Mucosa of rectum (tissue), 2 donors: ENCODE measurements at regions not wholly inside any gene's neighbourhood (a gene's known extent, or its start where the extent isn't known, plus 50 kb on each side); places are given as distances from the start of the nearest gene placed in this dataset.
"Not testable (repeated sequence)": the region's sequence is repeated elsewhere in the genome, so short reads cannot be mapped to it uniquely, and the experiment has no call there.

ENCODE experiments used
- H3K27ac ChIP-seq, 2 donors: one replicate each; pipeline ENCODE4 v1.7.0; 2013; ENCODE audit warnings: inconsistent platforms in 2 of 2, low read depth in 2 of 2, low read length in 2 of 2
- H3K27me3 ChIP-seq, 2 donors: one replicate each; pipeline ENCODE4 v1.7.0; 2013; ENCODE audit warnings: low read length in 2 of 2; ENCODE audit not compliant: control insufficient read depth in 2 of 2, insufficient read depth in 2 of 2
- H3K36me3 ChIP-seq, 2 donors: one replicate each; pipeline ENCODE4 v1.7.0; 2013; ENCODE audit warnings: low read length in 2 of 2; ENCODE audit not compliant: control insufficient read depth in 2 of 2, insufficient read depth in 2 of 2
- H3K4me1 ChIP-seq, 2 donors: one replicate each; pipeline ENCODE4 v1.7.0; 2013; ENCODE audit warnings: low read length in 2 of 2, mild to moderate bottlenecking in 1 of 2; ENCODE audit not compliant: control insufficient read depth in 2 of 2, insufficient read depth in 2 of 2
- H3K4me3 ChIP-seq, 2 donors: one replicate each; pipeline ENCODE4 v1.7.0; 2013; ENCODE audit warnings: low read length in 2 of 2
- H3K9ac ChIP-seq, 2 donors: one replicate each; pipeline ENCODE4 v1.7.0; 2013; ENCODE audit warnings: low read length in 2 of 2, low read depth in 1 of 2, mild to moderate bottlenecking in 1 of 2
- H3K9me3 ChIP-seq, 2 donors: one replicate each; pipeline ENCODE4 v1.7.0; 2013; ENCODE audit warnings: low read length in 2 of 2; ENCODE audit not compliant: control insufficient read depth in 2 of 2
- donor health status: healthy.
- donor health status: Normal muscosa, but diverticular disease.

DNA sequence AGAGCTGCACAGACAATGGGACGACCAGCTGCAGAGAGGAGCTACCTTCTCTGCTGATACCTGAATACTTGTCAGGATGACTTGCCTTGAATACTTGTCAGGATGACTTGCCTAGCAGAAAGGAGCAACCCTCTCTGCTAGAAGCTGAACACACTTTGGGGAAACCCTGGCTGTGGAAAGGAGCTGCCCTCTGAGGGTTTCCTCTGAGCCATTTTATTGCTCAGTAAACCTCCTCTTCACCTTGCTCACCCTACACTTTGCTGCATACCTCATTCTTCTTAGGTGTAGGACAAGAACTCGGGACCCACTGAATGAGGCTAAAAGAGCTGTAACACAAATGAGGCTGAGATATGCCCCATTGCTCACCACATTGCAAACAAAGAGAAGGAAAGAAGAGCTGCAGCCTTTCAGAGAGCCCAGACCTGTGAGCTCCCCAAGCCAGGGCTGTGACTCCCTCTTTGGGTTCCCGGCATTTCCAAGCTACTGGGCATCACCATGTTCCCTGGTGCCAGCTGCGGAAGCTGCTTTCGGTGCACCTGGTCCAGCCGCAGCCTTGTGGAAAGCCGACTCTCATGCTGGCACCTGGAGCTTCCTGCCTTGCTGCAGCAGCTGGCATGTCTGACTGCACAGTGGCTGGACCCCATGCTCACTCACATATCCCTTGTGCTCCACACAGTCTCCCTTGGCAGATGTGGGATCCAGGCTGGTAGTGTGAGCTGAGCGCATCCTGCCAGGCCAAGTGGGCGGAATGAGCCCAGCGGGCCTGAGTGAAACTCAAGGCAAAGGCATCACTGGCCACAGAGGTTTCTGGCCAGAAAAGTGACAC, 106.7 kb upstream of the AHI1 start:
- H3K9me3 ChIP-seq, result no peaks in the 10 kb centered on the region
- H3K9ac ChIP-seq, result no peak overlapping the region
- no peak overlapping the region for H3K27ac ChIP-seq
- H3K4me1 ChIP-seq, result no peaks in the 10 kb centered on the region
- H3K4me3 ChIP-seq, result no peak overlapping the region
- no peaks in the 10 kb centered on the region for H3K36me3 ChIP-seq
- no peaks in the 10 kb centered on the region for H3K27me3 ChIP-seq

DNA sequence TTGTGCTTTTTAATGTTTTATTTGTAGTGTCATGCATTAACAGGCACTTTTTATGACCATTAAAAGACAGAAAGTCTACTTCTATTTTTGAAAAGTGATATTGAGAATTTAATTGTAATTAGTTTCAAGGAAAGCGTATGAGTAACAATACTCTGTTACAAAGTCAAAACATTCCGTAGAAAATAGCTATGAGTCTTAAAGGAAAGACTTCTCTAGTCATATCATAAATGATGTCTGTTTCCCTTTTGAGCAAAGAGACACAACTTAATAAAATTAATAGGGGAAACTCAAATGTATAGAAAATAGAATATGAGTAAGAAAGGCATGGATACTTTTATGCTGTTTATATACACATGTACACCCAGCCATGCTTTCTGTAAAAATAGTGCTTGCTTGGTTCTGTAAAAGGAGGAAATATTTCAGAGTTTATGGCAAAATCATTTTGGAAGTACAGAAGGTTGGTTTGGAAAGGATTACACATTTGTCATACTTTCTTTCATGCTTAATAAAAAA, 107.8 kb upstream of the AHI1 start:
- Histone ChIP-seq H3K9me3 (no peaks in the 10 kb centered on the region), H3K27me3 (no peaks in the 10 kb centered on the region), H3K9ac (no peak overlapping the region), H3K4me1 (no peaks in the 10 kb centered on the region), H3K4me3 (no peak overlapping the region), H3K36me3 (no peaks in the 10 kb centered on the region), H3K27ac (no peak overlapping the region)

DNA sequence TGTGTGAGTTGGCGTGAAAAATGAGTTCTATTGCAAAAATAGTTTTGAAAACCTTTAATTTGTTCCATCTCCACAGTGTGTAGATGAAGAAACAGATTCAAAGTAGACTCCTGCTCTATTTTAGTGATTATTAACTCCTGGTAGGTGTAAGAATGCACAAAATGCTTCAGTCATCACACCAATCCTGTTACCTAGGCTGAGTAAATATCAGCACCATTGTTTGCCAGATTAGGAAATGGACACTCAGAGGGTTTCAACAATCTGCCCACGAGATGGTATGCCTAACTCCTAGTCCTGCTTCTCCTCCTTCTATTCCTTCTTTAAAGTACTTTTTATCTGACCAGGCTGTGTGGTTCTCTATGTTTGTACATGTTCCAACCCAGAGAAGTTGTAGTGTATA, 108.9 kb upstream of the AHI1 start:
- H3K27ac ChIP-seq, result no peak overlapping the region
- H3K9ac ChIP-seq, result no peak overlapping the region
- H3K4me1 ChIP-seq, result no peaks in the 10 kb centered on the region
- H3K27me3 ChIP-seq, result no peaks in the 10 kb centered on the region
- H3K4me3 ChIP-seq, result no peak overlapping the region
- no peaks in the 10 kb centered on the region for H3K9me3 ChIP-seq
- no peaks in the 10 kb centered on the region for H3K36me3 ChIP-seq

DNA sequence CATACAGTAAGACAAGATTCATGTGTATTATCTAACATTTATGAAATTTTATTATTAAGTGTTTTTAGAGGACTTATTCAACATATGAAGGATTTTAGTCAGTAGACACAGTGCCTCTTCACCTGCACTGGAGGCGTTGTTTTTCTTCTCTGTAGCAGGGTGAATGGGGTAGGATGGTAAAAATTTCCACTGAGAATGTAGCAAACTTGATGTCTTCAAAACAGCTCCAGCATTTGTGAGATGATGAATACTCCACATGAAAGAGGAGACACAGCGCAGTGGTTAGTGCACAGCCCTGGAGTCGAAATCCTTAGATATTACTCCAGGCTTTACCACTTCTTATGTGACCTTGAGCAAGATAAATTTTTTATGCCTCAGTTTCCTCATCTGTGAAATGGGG, 110.5 kb upstream of the AHI1 start:
- Histone ChIP-seq H3K9me3 (no peaks in the 10 kb centered on the region), H3K36me3 (no peaks in the 10 kb centered on the region), H3K9ac (no peak overlapping the region), H3K27ac (no peak overlapping the region), H3K27me3 (no peaks in the 10 kb centered on the region), H3K4me1 (no peaks in the 10 kb centered on the region), H3K4me3 (no peak overlapping the region)

DNA sequence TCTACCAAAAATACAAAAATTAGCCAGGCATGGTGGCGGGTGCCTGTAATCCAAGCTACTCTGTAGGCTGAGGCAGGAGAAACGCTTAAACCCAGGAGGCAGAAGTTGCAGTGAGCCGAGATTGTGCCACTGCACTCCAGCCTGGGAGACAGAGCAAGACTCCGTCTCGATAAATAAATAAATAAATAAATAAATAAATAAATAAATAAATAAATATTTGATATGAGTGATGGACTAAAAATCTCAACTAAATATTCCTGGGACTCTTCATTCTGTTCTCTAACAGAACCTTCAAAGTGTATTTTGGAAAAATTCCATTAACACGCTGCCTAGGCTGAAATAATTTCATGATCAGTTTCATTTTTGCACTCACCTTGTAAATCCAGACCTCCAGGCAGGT, 112.7 kb upstream of the AHI1 start:
- H3K9me3 ChIP-seq, H3K4me1 ChIP-seq, H3K9ac ChIP-seq, H3K27me3 ChIP-seq, H3K4me3 ChIP-seq, H3K27ac ChIP-seq, H3K36me3 ChIP-seq: not testable (repeated sequence)

DNA sequence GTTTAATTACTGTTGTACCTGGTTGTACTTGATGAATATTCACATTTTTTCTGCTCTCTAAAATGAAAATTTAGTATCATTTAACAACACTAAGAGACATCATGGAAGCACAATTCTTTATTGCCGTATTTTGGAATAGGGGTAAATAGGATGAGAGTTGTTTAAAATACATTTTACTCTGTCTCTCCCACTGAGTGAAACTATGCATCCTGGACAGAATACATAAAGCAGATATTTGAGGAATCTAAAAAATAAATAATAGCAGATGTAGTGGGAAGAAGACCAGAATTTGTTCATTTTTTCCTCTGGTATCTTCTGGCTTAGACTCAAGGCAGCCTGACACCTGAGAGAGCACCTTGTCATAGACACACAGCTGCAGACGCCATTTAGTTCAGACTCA, 119.1 kb upstream of the AHI1 start:
- Histone ChIP-seq H3K27me3 (no peaks in the 10 kb centered on the region), H3K36me3 (no peaks in the 10 kb centered on the region), H3K9me3 (no peaks in the 10 kb centered on the region)

DNA sequence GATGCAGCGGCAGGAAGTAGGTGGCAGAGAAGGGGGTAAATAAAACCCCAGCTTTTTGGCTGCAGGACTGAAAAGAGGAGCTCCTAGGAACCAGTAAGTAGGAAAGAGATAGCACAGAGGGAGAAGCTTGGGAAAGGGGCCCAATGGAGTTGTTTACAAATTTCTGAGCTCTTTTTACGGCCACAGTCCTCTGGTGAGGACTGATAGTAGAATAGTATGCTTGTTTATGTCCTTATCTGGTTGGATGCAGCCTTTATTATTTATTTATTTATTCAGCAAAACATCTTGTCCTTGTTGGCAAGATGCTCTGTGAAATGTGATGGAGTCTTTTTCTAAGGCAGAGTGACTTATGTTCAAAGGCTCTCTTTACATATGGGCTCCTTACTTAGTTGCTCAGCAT, 119.7 kb upstream of the AHI1 start:
- H3K9me3 ChIP-seq, result no peaks in the 10 kb centered on the region
- H3K27me3 ChIP-seq, result no peaks in the 10 kb centered on the region
- H3K9ac ChIP-seq, result no peak overlapping the region
- H3K4me1 ChIP-seq, result no peaks in the 10 kb centered on the region
- H3K27ac ChIP-seq, result no peak overlapping the region
- no peaks in the 10 kb centered on the region for H3K36me3 ChIP-seq
- H3K4me3 ChIP-seq, result no peak overlapping the region

More for the DNA sequence above, 119.1 kb upstream of the AHI1 start:
- Histone ChIP-seq H3K4me3 (no peak overlapping the region), H3K9ac (no peak overlapping the region), H3K27ac (no peak overlapping the region), H3K4me1 (no peaks in the 10 kb centered on the region)

DNA sequence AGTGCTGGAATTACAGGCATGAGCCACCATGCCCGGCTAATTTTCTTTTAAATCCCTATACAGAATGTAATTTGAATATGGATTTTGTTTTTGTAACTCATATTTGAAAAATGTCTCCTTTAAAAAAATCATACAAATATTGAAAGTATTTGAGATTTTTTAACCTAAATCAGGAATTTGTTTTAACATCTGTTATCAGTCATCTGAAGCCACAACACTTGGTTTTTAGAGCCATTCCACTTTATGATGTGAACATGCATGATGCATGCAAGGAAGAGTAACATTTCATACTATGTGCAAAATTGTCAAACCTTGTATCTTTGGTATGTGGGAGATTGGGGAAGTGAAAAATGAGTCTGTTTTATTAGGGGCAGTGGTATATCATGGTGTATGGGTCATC, 124.5 kb upstream of the AHI1 start:
- Histone ChIP-seq H3K4me1 (no peaks in the 10 kb centered on the region), H3K27me3 (no peaks in the 10 kb centered on the region), H3K4me3 (no peak overlapping the region), H3K9ac (no peak overlapping the region), H3K36me3 (no peaks in the 10 kb centered on the region), H3K27ac (no peak overlapping the region), H3K9me3 (no peaks in the 10 kb centered on the region)

DNA sequence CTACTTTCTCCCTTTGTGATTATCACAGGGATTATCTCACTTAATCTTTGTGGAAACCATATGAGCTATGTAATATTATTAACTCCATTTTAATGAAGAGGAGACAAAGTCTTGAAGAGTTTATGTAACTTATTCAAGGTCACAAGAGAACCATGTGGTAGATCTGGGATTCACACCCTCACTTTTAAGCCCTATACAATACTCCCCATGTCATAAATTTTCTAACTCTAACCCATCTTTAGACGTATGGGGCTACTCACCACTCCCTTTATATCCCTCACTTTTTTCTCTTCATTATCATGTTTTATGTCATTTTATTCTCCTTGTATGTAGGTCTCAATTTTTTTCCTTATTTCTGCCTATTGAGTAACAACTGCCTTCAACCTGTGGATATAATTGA, 126.4 kb upstream of the AHI1 start:
- H3K36me3 ChIP-seq, result no peaks in the 10 kb centered on the region
- H3K9ac ChIP-seq, result no peak overlapping the region
- H3K4me1 ChIP-seq, result no peaks in the 10 kb centered on the region
- no peaks in the 10 kb centered on the region for H3K27me3 ChIP-seq
- no peak overlapping the region for H3K4me3 ChIP-seq
- no peaks in the 10 kb centered on the region for H3K9me3 ChIP-seq
- H3K27ac ChIP-seq, result no peak overlapping the region

DNA sequence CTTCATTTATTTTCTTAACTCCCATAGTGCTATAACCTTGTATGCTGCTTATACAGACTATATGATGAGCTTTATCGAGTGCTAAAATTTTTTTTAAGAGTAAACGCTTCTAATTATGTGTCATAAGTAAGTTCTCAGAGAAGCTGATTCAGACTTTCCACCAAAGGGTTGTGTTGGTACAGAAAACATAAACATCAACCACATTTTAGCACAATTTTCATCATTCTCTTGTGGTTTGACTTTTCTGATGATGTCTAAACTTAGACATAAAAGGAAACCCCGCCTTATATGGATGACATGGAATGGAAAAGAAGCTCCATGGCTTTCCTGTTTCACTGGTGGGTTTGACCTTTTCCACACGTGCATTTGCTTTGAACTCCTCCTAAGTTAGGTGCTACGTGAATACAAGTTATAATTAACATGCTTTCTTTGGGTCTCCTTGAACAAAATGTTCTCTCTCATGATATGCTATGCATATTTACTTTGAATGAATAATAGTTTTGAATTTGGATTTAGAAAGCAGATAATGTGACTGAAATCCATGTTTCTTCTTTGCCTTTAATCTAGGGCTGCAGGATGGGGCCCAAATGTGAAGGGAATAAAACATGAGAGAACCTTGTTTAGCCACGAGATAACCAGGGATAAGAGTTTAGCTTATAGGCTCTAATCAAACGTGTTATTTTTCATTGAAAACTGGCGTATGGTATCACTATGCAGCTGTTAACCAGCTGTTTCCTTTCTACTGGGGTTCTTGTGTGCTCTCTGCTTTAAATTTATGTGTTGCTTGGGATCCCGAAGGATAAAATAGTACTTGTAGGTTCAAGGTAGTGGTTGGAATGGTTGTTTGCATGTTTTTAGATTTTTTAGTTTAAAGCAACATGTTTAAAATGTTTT, 127.1 kb upstream of the AHI1 start:
- Histone ChIP-seq H3K4me3 (no peak overlapping the region), H3K4me1 (no peaks in the 10 kb centered on the region), H3K9me3 (no peaks in the 10 kb centered on the region), H3K9ac (no peak overlapping the region), H3K27ac (no peak overlapping the region), H3K36me3 (no peaks in the 10 kb centered on the region), H3K27me3 (no peaks in the 10 kb centered on the region)
